ENCODE measurements at regions not wholly inside any gene's neighbourhood (a gene's known extent, or its start where the extent isn't known, plus 50 kb on each side); places are given as distances from the start of the nearest gene placed in this dataset.
"Not testable (repeated sequence)": the region's sequence is repeated elsewhere in the genome, so short reads cannot be mapped to it uniquely, and the experiment has no call there.

DNA sequence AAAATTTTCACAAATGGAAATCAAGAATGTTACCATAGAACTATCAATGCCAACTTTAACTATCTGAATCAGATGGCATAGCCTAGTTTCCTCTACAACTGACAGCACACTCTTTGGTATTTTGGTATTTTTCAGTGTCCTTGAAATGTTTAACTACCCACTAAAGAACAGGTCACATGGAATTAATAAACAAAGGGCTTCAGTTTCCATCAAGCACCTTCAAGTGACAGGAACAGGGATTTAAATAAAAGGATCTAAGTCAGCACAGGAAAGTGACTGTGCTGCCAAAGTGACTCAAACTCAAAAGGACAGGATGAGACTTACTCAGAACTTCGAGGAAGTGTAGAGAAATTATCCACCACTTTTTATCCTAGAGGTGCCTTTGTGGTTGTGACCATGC is 117.2 kb downstream of the FAM72B start:
- intact Hi-C loops (cut with micrococcal nuclease); H3K9me3 ChIP-seq (ENCODE audit: control insufficient read depth in 1 of 2, low read length in 2 of 2); DNase-seq; H3K4me3 Mint-ChIP-seq; H3K4me3 ChIP-seq (ENCODE audit: low read length in 2 of 2); H3K27ac Mint-ChIP-seq; H3K4me1 Mint-ChIP-seq; H3K9me3 Mint-ChIP-seq; H3K36me3 ChIP-seq (ENCODE audit: insufficient read depth, low read length); CTCF ChIA-PET (ENCODE audit: partially characterized antibody); POLR2A ChIA-PET (ENCODE audit: partially characterized antibody); H3K27me3 ChIP-seq (ENCODE audit: insufficient read depth, low read length); H3K27me3 Mint-ChIP-seq; H3K36me3 Mint-ChIP-seq; H3K4me1 ChIP-seq (ENCODE audit: insufficient read depth, low read length); H3K27ac ChIP-seq (ENCODE audit: low read depth, low read length): not testable (repeated sequence)

DNA sequence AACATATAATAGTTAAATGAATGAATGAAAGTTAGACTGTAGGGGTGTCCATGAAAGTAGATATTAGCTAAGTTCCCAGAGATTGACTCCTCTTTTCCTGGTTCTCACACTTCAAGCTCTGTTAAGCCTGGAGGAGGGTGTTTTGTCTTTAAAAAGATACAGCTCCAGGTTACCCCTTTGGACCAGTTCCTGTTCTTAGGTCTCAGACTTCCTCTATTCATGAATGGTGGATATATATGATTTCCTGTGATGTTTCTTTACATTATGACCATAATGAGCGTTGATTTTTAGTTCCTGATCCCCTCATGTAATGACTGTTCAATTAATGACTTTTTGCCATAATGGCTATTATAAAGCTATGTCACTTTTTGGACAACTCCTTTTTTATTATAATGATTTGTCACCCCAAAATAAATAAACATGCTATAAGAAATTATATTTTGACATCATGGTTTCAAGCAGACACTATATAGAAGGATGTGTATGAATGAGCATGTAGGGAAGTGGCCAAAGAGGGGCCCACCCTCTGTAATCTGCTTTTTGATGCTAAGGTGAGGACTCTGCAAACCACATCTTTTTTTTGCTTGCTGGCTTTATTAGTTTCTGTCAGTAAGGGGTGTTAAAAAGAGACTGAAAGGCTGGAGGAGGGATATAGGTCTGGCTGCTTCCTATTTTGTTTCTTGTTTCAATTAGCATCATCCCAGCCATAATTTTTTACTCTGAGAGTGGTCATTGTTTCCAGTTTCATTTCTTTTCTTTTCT is 115.2 kb downstream of the FAM72B start:
- H3K27ac Mint-ChIP-seq; H3K36me3 Mint-ChIP-seq; DNase-seq; H3K36me3 ChIP-seq (ENCODE audit: insufficient read depth, low read length); POLR2A ChIA-PET (ENCODE audit: partially characterized antibody); H3K4me3 ChIP-seq (ENCODE audit: low read length in 2 of 2); H3K9me3 ChIP-seq (ENCODE audit: control insufficient read depth in 1 of 2, low read length in 2 of 2); H3K4me1 ChIP-seq (ENCODE audit: insufficient read depth, low read length); H3K27ac ChIP-seq (ENCODE audit: low read depth, low read length); H3K27me3 ChIP-seq (ENCODE audit: insufficient read depth, low read length); H3K4me3 Mint-ChIP-seq; intact Hi-C loops (cut with micrococcal nuclease); H3K9me3 Mint-ChIP-seq; H3K4me1 Mint-ChIP-seq; CTCF ChIA-PET (ENCODE audit: partially characterized antibody); H3K27me3 Mint-ChIP-seq: not testable (repeated sequence)

DNA sequence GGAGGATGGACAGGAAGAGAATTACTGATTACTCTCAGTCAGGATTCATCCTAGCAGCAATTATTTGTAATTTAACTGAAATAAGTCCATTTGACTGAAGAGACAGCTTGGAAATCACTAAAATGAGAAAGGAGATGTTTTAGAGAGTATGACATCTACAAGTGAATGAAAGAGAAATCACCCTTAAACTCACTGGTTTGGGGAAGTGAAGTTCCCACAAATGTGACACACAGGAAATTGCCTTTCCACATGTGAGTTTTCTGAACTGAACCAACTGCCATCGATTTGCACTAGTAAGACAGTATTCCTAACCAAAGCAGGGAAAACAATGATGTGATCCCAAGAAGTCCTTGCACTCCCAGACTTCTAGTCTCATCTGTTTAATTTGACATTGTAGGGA is 110.3 kb downstream of the FAM72B start:
- DNase-seq; H3K27me3 Mint-ChIP-seq; CTCF ChIA-PET (ENCODE audit: partially characterized antibody); H3K4me1 Mint-ChIP-seq; H3K27ac Mint-ChIP-seq; intact Hi-C loops (cut with micrococcal nuclease); H3K27me3 ChIP-seq (ENCODE audit: insufficient read depth, low read length); H3K9me3 Mint-ChIP-seq; H3K4me3 Mint-ChIP-seq; H3K4me1 ChIP-seq (ENCODE audit: insufficient read depth, low read length); H3K9me3 ChIP-seq (ENCODE audit: control insufficient read depth in 1 of 2, low read length in 2 of 2); H3K36me3 Mint-ChIP-seq; H3K36me3 ChIP-seq (ENCODE audit: insufficient read depth, low read length); H3K4me3 ChIP-seq (ENCODE audit: low read length in 2 of 2); POLR2A ChIA-PET (ENCODE audit: partially characterized antibody); H3K27ac ChIP-seq (ENCODE audit: low read depth, low read length): not testable (repeated sequence)

DNA sequence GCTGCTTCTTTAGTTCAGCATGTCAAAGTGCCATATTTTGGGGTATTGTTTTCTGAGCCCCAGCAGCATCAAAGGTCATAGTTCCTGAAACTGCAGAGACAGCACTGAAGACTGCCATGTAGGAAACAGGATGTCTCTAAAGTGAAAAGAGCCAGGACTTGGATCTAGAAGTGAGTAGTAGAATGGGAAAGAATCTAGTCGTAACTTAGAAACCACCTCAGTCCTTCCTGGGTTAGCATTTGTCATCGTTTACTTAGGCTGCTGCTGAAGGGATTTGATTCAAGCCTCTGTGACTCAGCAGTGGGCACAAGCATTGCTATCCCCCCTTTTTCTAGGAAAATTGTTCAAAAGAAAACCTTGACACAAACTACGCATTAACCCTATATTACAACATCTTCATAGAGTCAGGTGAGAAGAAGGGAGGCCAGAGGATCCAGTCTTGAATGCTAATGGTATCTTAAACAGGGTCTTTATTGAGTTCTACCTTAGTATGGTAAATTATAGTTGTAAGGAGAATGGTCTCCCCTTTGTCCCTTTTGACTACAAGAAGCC is 108.8 kb downstream of the FAM72B start:
- H3K4me3 Mint-ChIP-seq; intact Hi-C loops (cut with micrococcal nuclease); POLR2A ChIA-PET (ENCODE audit: partially characterized antibody); H3K4me1 ChIP-seq (ENCODE audit: insufficient read depth, low read length); H3K27me3 ChIP-seq (ENCODE audit: insufficient read depth, low read length); CTCF ChIA-PET (ENCODE audit: partially characterized antibody); H3K36me3 Mint-ChIP-seq; H3K27ac ChIP-seq (ENCODE audit: low read depth, low read length); H3K4me1 Mint-ChIP-seq; H3K27me3 Mint-ChIP-seq; H3K9me3 Mint-ChIP-seq; H3K27ac Mint-ChIP-seq; DNase-seq; H3K9me3 ChIP-seq (ENCODE audit: control insufficient read depth in 1 of 2, low read length in 2 of 2); H3K4me3 ChIP-seq (ENCODE audit: low read length in 2 of 2); H3K36me3 ChIP-seq (ENCODE audit: insufficient read depth, low read length): not testable (repeated sequence)

DNA sequence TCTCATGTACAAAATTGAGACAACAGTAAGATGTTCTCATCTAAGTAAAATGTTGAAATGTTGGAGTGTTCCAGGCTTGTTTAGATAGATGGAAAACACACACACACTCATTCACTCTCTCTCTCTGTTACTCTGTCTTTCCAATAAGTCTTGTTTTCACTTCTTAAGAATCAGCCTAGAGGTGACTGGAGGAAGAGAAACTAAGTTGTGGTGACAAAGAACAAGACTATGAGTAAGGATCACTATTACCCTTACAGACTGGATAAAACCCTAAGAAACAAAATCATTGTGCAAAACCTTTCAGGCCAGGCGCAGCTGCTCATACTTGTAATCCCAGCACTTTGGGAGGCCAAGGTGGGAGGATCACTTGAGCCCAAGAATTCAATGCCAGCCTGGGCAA is 107.5 kb downstream of the FAM72B start:
- intact Hi-C loops (cut with micrococcal nuclease); POLR2A ChIA-PET (ENCODE audit: partially characterized antibody); H3K36me3 ChIP-seq (ENCODE audit: insufficient read depth, low read length); H3K27ac Mint-ChIP-seq; H3K9me3 ChIP-seq (ENCODE audit: control insufficient read depth in 1 of 2, low read length in 2 of 2); H3K27me3 ChIP-seq (ENCODE audit: insufficient read depth, low read length); H3K9me3 Mint-ChIP-seq; CTCF ChIA-PET (ENCODE audit: partially characterized antibody); H3K4me1 Mint-ChIP-seq; H3K4me3 ChIP-seq (ENCODE audit: low read length in 2 of 2); H3K4me1 ChIP-seq (ENCODE audit: insufficient read depth, low read length); H3K27ac ChIP-seq (ENCODE audit: low read depth, low read length); DNase-seq; H3K36me3 Mint-ChIP-seq; H3K27me3 Mint-ChIP-seq; H3K4me3 Mint-ChIP-seq: not testable (repeated sequence)

DNA sequence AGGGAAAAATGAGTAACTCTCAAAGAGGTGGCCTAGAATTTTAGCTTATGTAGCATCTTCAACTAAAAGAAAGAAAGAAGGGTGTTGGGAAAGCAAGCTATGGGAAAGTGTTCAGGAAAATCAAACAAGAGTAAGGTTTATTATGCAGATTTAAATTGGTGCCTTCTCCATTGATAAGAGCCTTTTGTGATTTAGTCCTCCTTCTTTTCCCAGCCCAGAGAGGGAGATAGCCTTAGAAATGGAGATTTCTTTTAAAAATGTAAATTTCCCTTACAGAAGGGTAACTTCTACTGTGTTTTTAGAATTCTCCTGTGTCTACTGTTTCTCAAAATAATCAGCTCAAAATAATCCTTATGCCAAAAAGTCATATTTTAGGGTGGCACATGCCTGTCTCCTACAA is 104.5 kb downstream of the FAM72B start:
- CTCF ChIA-PET (ENCODE audit: partially characterized antibody); H3K4me1 ChIP-seq (ENCODE audit: insufficient read depth, low read length); H3K9me3 ChIP-seq (ENCODE audit: control insufficient read depth in 1 of 2, low read length in 2 of 2); H3K27ac Mint-ChIP-seq; H3K4me3 Mint-ChIP-seq; H3K27ac ChIP-seq (ENCODE audit: low read depth, low read length); H3K36me3 Mint-ChIP-seq; POLR2A ChIA-PET (ENCODE audit: partially characterized antibody); H3K27me3 ChIP-seq (ENCODE audit: insufficient read depth, low read length); H3K36me3 ChIP-seq (ENCODE audit: insufficient read depth, low read length); H3K27me3 Mint-ChIP-seq; H3K4me1 Mint-ChIP-seq; DNase-seq; intact Hi-C loops (cut with micrococcal nuclease); H3K4me3 ChIP-seq (ENCODE audit: low read length in 2 of 2); H3K9me3 Mint-ChIP-seq: not testable (repeated sequence)

DNA sequence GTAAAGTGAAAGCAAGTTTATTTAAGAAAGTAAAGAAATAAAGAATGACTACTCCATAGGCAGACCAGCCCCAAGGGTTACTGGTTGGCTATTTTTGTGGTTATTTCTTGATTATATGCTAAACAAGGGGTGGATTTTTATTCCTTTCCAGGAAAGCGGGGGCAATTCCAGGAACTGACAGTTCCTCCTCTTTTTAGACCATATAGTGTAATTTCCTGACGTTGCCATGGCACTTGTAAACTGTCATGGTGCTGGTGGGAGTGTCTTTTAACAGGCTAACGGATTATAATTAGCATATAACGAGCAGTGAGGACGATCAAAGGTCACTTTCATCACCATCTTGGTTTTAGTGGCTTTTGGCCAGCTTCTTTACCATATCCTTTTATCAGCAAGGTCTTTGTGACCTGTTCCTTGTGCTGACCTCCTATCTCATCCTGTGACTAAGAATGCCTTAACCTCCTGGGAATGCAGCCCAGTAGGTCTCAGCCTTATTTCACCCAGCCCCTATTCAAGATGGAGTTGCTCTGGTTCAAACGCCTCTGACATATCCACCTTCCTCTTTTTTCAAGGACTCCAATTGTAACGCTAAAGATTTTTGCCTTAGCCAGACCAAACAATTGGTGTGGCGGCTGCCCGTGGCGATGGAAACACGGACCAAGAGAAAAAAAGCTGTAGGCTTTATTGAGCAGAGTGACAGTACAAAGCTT is 103.8 kb downstream of the FAM72B start:
- H3K9me3 ChIP-seq (ENCODE audit: control insufficient read depth in 1 of 2, low read length in 2 of 2); H3K4me3 ChIP-seq (ENCODE audit: low read length in 2 of 2); POLR2A ChIA-PET (ENCODE audit: partially characterized antibody); H3K27ac ChIP-seq (ENCODE audit: low read depth, low read length); H3K27me3 ChIP-seq (ENCODE audit: insufficient read depth, low read length); H3K36me3 ChIP-seq (ENCODE audit: insufficient read depth, low read length); H3K27ac Mint-ChIP-seq; DNase-seq; intact Hi-C loops (cut with micrococcal nuclease); H3K4me1 ChIP-seq (ENCODE audit: insufficient read depth, low read length); H3K4me1 Mint-ChIP-seq; H3K9me3 Mint-ChIP-seq; H3K36me3 Mint-ChIP-seq; CTCF ChIA-PET (ENCODE audit: partially characterized antibody): not testable (repeated sequence)
- Mint-ChIP-seq H3K4me3 (peak overlapping the region in 2 of 8 donors; percentile 57 to 65), H3K27me3 (peaks cover 8 to 11% of the 10 kb centered on the region in 2 donors)

All from CD4-positive, alpha-beta memory T cell (primary cell).